ENCODE measurements at regions not wholly inside any gene's neighbourhood (a gene's known extent, or its start where the extent isn't known, plus 50 kb on each side); places are given as distances from the start of the nearest gene placed in this dataset.

DNA sequence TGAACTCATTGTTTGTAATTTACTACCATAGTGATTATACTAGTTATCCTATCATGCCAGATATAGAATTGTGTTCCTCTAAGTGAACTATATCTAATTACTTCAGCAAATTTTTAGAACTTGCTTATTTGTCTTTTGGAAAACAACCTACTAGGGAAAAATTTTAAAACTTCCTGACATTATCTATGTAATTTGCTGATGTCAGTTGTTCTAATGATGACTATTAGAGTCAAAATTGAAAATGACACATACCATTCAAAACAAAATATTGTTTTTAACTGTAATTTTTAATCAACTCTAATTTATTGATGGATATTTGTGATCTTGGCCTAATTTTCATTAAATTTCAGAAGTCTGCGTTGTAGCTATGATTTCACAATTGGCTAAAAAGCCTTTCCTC lies 106.7 kb upstream of the ROBO2 start:
- TF ChIP-seq CTCF (IDR thresholded peaks at IDR 0.05) (no peak), POLR2A (IDR thresholded peaks at IDR 0.05) (no peak)

Measured in Peyer's patch (tissue), 4 donors.